GM12864 (cell line): ENCODE measurements at regions not wholly inside any gene's neighbourhood (a gene's known extent, or its start where the extent isn't known, plus 50 kb on each side); places are given as distances from the start of the nearest gene placed in this dataset.

Experiments
- DNase-seq: peaks from one replicate; pipeline ENCODE4 v3.0.0-alpha.2; 2011; ENCODE audit warnings: low read depth
- H3K4me3 ChIP-seq: 2 replicates; pipeline ENCODE4 v1.5.1; 2011; ENCODE audit warnings: mild to moderate bottlenecking, low read depth, low read length, control low read depth
- TF ChIP-seq, protein P1 (sequence below): IDR thresholded peaks from 2 replicates; pipeline ENCODE4 v1.5.1; 2011; ENCODE audit warnings: low read depth, mild to moderate bottlenecking, moderate library complexity, low read length, control low read depth, inconsistent platforms; ENCODE audit errors: missing control alignments

DNA sequence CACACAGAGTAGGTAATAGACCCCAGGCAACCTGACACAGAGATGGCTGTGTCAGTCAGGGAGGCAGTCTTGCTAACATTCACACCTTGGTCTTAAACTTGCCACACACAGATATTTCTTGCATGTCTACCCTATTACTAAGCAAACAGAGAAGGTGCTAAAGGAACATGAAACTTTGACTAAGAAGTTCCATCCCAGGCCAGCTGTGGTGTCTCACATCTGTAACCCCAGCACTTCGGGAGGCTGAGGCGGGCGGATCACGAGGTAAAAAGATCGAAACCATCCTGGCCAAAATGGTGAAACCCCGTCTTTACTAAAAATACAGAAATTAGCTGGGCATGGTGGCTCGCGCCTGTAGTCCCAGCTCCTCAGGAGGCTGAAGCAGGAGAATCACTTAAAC, 222.4 kb upstream of the JARID2 start:
- DNase-seq, result peak; percentile 82
- no peak overlapping the region; the same call in 1 of the 2 replicates for H3K4me3 ChIP-seq
- TF ChIP-seq, protein P1, sequence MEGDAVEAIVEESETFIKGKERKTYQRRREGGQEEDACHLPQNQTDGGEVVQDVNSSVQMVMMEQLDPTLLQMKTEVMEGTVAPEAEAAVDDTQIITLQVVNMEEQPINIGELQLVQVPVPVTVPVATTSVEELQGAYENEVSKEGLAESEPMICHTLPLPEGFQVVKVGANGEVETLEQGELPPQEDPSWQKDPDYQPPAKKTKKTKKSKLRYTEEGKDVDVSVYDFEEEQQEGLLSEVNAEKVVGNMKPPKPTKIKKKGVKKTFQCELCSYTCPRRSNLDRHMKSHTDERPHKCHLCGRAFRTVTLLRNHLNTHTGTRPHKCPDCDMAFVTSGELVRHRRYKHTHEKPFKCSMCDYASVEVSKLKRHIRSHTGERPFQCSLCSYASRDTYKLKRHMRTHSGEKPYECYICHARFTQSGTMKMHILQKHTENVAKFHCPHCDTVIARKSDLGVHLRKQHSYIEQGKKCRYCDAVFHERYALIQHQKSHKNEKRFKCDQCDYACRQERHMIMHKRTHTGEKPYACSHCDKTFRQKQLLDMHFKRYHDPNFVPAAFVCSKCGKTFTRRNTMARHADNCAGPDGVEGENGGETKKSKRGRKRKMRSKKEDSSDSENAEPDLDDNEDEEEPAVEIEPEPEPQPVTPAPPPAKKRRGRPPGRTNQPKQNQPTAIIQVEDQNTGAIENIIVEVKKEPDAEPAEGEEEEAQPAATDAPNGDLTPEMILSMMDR, result no peak

DNA sequence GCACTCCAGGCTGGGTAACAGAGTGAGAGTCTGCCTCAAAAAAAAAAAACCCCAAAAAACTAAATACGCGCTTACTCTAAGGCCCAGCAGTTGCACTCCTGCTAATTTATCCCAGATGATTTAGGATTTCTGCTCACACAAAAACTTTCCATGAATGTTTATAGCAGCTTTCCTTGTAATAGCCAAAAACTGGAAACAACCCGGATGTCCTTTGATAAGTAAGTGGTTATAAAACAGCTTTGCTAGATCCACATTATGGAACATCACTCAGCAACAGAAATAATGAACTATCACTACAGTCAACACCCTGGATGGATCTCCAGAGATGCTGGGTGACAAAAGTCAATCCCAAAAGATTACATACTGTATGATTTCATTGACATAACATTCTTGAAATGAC, 220.4 kb upstream of the JARID2 start:
- DNase-seq, result no peak
- H3K4me3 ChIP-seq, result no peak overlapping the region
- TF ChIP-seq, protein P1, result no peak

GRCh38 chr6:15026832-15027231, 219.0 kb upstream of the JARID2 start:
- DNase-seq, result no peak
- H3K4me3 ChIP-seq, result no peak overlapping the region
- TF ChIP-seq, protein P1, result no peak

- H3K4me3 ChIP-seq, result no peak overlapping the region
- TF ChIP-seq, protein P1, result no peak
- no peak for DNase-seq
Observed at GRCh38 chr6:15027472-15027871, 218.4 kb upstream of the JARID2 start.

DNA sequence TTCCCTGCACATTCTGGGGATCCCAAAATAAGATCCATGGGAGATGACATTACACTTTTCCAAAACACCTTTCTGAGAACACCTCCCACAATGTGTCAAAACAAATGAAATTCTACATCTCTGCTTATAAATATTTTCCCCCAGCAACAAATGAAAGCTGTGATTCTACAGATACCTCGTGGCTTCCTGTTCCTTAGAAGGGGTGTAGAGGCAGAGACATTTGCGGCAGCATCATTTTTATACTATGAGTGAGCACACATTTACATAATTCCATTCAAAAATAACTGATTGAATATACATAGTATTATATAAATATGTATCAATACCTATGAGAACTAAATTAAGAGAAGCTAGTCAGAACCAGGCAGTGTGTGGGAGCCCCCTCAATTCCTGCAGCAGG, 213.9 kb upstream of the JARID2 start:
- TF ChIP-seq, protein P1, result no peak
- no peak overlapping the region for H3K4me3 ChIP-seq
- no peak for DNase-seq

GRCh38 chr6:15033850-15034203, 212.0 kb upstream of the JARID2 start:
- TF ChIP-seq, protein P1, result no peak
- DNase-seq, result no peak
- H3K4me3 ChIP-seq, result no peak overlapping the region

DNA sequence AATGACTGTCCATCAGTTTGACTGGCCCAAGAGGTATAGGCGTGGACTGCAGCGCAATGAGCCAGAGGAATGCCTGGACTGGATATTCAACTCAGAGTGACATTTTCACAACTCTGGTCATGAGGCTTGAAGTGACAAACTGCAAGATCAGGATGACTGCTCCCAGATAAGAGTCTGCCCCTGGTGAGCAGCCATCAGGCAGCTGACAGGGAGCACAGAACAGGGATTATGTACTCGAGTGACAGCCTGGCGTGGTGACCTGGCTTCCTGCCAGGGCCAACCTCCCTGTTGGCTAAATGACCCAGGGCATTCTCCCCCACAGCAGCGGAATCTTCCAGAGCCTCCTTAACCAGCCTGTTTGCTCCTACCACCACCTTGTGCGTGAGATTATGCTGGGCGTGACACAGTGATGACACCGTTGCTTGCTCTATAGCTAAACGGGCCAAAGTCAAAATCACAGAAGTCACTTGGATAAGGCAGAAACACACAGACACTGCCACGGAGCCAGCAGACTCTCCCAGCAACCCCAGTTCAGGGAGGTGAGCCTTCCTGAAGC, 209.1 kb upstream of the JARID2 start:
- TF ChIP-seq, protein P1, result no peak
- H3K4me3 ChIP-seq, result no peak overlapping the region
- no peak for DNase-seq
